HG03460 (cell line): ENCODE measurements at regions not wholly inside any gene's neighbourhood (a gene's known extent, or its start where the extent isn't known, plus 50 kb on each side); places are given as distances from the start of the nearest gene placed in this dataset.
"Not testable (repeated sequence)": the region's sequence is repeated elsewhere in the genome, so short reads cannot be mapped to it uniquely, and the experiment has no call there.

Experiments used
- ATAC-seq: cut with Tn5 transposase; IDR thresholded peaks from one replicate; pipeline ENCODE4 v1.9.1; 2021; ENCODE audit not compliant: unreplicated experiment

DNA sequence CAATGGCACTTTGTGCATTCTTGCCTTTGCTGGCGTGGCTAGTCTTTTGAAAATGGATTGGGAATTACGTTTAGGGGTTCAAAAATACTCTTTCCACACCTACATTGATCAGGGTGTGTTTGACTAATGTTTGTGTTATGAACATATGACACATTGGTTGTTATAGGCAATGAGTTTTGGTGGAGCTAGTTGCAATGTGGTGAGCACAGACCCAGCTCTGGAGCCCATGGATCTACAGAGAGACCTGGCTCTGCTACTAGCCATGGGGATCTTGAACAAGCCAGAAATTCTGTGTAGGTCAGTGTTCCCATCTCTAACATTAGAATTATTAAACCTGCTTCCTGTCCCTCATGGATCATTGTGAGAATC is 222.4 kb upstream of the UBL3 start:
- no peak for ATAC-seq

DNA sequence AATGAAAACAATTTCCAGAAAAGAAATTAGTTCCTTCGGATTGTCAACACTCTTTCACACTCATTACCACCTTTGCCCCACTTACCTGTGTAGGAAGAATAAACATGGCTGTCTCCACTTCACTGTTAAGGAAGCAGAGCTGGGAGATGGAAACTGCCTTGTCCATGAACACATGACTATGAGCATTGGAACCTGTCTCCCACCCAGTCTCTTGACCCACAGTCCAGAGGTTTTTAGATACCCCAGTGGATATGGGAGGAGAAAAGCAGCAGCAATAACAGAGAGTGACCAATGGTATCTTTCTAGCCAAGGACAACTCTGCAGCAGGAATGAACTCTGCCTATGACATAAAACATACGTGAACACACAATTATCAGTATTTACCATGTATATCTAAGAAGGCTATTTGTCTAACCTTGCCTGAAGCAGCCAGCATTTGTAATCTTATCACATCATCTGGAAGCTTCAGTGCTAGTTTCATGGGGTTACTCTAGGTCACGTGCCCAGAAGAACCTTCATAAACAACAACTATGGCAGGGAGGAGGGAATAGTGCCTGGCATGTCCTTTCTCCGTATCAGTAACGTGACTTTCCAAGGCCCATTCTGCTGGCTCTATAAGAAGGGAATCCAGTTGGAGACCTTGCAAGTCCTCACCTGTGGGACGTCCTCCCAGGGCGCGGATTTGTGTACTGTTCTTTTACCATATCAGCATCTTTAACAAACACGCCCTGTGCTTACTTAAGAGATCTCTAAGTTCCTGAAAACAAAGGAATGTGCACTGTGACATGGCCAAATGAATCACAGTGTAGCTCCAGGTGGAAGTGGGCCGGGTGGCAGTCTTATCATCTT is 221.8 kb upstream of the UBL3 start:
- no peak for ATAC-seq

DNA sequence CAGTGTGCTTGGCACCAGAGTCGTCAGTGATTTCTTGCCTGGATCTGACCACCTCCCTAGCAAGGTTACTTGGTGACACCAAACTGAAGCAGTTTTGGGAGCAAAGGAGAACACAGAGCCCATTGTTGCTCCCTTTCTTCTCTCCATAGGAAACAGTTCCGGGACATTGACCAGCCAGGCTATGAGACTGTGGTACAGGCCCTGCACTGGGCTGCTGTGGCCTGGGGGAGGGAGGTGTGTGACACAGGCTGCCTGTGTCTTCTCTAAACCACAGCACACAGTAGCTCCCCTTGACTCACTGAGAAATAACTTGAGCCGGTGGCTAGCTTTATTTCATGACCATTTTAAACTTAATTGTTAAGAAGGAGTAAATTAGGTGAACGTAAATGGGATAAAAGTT is 214.8 kb upstream of the UBL3 start:
- ATAC-seq, result no peak

DNA sequence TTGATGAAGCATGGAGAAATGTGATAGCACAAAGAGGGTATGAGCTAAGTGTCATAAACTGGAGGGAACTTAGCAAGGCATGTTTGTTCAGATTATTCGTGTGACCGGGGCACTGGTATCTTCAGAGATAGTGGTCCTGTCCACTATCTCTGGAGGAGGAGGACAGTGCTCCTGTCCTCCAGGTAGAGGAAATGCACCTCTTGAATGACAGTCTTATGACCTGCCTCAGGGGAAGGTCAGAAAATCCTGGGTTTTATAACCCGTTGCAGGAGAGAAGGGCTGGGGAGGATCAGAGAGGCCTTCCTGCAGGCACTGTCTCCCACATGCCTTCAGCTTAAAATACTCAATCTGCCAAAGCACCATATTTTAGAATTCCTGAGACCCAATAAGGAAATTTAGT is 213.5 kb upstream of the UBL3 start:
- ATAC-seq, result no peak

DNA sequence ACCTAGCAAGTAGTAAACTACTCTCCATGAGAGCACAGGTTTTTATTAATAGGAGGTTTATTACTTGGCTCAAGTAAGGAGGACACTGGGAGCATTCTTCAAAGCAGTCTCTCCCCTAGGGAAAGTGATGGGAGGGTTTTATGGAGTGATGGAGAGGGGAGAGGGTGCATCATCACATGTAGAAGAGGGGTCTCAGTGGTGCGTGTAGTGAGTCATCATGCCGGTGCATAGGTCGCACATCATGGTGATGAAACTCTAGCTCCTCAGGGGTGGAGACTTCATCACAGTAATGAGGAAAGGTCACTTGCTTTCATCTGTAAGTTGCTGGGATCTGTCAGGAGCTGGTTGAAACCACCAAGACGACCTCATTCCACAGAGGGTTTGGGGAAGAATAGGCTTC is 210.8 kb upstream of the UBL3 start:
- no peak for ATAC-seq

DNA sequence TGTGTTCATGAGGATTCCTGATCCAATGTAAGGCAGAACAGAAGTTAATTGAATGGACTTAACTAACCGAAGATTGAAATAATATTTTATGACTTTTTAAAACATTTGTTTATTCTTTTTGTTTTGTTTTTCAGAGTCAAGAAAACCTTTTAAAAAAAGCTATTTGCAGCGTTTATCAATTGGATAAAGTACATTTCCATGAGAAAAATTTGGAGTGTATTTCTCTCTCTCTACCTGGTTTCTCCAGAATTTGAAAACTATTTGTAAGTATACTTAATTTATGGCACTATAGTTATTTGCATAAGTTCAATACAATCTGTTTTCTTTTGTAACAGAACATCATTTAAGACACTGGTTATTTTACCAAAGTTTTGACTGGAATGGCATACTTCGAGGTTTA is 208.0 kb upstream of the UBL3 start:
- no peak for ATAC-seq

DNA sequence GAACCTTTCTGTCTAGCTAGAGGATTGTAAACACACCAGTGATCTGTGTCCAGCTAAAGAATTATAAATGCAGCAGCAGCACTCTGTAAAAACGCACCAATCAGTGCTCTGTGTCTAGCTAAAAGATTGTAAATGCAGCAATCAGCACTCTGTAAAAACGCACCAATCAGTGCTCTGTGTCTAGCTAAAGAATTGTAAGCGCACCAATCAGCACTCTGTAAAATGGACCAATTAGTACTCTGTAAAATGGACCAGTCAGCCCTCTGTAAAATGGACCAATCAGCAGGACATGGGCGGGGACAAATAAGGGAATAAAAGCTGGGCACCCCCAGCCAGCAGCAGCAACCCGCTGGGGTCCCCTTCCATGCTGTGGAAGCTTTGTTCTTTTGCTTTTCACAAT is 204.1 kb upstream of the UBL3 start:
- not testable (repeated sequence) for ATAC-seq

DNA sequence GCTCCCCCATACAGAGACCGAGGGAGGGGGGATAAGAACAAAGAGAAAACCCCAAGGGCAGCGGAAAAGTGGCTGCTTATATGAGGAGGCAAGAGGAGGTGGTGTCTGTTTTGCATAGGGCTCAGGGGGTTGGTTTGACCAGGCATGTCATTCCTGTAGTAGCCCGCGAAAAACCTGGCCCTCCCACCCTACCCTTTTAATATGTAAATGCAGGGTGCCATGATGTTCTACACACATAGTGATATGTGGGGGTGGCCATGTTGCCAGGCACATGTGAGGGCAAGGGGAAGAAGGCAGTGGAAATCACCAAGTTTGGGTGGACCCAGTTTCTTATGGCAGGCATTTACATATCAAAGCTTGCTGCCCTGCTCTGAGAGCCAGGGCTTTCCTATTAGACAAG is 203.5 kb upstream of the UBL3 start:
- ATAC-seq, result no peak

DNA sequence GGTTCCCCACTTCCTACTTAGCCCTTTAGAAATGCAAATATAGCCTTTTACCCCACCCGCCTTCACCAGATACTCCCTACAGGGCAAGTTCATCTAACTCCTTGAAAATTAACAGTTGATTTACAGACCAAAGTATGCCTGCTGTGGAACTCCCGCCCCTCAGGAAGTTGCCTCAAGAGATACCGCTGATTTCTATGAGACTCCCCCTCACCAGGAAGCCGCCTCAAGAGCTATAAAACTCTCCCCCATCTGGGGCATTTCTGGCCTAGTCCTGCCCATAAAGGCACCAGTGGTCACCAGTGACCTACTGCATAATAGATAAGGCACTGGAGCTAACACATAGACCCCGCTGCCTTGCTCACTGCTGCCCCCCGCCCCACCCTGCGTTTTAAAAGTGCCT is 201.7 kb upstream of the UBL3 start:
- no peak for ATAC-seq

DNA sequence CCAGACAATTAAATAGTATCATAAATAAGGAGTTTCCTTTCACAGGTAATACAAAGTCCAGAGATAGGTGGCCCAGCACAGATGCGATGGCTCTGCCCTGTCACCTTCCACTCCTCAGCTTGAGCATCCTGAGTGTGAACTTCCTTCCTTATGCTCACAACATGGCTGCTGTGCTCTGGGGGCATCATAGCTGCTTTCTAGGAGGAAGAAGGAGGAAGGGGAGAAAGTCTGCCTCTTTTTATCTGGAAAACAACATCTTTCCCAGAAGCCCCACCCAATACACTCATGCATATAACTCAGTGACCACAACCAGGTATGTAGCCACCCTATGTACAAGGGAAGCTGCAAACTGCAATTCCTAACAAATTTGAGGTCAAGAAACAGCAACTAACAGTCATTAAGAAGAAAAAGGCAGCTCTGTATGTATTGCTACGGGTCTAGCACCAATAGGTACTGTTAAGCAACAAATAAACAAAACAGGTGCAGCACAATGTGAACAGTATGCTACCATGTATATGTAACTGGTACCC is 201.2 kb upstream of the UBL3 start:
- ATAC-seq, result no peak

DNA sequence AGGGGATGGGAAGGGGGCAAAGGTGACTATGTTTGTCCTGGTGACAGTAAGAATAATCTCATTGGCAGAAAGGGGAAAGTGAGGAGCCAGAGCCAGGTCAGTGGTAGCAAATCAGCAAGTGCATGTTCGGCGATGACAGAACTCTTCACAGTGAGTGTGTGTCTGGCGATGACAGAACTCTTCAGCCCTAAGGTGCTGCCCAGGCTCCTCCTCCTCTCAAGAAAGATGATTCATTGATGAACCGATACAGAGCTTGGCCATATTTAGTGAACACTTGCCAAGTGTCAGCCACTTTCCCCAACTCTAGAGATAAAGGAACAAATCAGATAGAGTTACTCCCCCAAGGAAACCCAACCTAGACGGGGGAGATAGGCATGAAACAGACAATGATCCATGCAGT is 199.3 kb upstream of the UBL3 start:
- no peak for ATAC-seq

DNA sequence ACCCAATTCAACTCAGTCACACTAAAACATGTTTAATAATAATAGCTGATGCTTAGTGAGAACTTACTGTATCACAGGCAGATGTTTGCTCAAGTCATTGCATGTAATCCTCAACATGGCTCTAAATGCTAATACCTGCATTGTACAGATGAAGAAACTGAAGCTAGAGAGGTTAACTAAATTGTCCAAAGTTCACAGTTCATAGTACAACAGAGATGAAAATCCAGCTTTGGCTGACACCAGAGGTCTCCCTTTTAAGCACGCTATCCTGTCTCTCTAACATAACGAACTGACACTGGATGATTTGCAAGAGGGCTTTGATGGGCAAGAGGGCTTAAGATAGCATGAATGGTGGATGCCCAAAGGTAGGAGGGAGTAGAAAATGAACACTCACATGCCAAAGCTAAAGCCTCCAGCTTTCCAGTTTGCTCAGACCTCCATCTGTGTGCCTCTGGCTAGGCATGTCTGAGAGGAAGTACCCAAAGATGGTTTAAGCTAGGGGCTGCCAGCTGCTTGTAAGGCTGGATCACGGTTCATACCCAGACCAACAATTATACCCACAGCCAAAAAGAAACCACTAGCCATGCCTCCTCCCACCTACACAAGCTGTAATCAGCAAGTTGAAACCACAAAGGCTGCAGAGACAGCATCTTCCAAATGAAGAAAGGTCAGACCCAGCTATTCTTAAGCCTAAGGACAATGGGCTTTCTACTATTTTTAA is 196.9 kb upstream of the UBL3 start:
- ATAC-seq, result no peak

DNA sequence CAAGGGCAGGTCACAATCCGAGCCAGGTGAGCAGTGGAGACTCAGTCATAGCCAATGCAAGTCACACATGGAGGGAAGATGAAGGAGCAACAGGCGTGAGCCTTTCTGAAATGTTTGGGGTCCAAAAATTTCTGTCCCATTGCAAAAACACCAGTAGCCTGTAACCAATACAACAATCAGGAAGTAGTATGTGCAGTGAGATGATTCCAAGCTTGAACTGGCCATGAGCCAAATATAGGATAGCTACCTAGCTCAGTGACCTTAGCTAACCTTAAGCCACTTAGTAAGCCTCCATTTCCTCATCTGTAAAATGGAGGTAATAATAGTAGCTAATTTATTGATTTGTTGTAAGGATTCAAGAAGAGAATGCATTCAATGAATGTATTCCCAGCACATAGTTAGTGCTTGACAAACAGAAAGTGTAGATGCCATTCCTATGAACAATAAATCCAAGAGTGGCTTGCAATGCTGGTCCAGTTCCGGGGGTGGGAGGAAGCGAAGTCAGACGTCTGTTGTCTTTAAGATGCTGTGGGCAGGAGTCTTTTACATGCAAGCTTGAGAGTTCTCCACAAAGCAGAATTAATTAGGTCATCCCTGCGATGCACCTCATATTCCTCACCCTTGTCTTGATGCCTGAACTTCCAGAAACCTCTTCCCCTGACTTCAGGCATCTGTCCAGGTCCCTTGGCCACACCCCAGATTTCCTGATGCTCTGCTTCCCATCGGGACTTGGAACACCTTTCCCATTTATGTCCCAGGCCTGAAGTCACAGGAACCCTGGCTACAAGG is 195.7 kb upstream of the UBL3 start:
- no peak for ATAC-seq

DNA sequence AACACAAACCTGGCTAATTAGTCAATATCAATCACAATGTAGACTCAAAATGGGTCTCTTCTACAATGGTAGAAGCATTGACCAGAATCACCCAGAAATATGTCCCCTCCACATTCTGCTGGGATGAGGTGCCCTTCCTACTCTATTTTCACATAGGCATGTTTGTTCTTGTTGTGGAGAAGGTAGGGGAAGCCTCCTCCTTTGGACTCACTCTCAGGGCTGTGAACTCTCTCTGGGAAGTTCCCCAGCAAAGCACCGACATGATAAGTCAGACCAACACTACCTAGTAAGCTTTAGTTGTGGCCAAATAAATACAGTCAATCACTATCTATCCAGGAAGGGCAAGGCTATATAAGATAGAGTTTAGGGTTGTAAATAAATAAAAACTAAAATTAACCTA is 194.5 kb upstream of the UBL3 start:
- no peak for ATAC-seq

DNA sequence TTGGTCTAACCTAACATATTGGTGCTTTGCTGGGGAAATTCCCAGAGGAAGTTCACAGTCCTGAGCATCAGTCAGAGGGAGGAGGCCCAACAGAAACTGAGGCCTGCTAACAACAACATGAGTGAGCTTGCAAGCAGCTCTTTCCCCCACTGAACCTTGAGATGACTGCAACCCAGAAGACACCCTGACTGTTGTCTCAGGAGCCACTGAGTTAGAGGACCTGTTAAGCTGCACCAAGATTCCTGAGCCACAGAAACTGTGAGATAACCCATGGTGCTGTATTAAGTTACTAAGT is 193.2 kb upstream of the UBL3 start:
- ATAC-seq, result no peak

DNA sequence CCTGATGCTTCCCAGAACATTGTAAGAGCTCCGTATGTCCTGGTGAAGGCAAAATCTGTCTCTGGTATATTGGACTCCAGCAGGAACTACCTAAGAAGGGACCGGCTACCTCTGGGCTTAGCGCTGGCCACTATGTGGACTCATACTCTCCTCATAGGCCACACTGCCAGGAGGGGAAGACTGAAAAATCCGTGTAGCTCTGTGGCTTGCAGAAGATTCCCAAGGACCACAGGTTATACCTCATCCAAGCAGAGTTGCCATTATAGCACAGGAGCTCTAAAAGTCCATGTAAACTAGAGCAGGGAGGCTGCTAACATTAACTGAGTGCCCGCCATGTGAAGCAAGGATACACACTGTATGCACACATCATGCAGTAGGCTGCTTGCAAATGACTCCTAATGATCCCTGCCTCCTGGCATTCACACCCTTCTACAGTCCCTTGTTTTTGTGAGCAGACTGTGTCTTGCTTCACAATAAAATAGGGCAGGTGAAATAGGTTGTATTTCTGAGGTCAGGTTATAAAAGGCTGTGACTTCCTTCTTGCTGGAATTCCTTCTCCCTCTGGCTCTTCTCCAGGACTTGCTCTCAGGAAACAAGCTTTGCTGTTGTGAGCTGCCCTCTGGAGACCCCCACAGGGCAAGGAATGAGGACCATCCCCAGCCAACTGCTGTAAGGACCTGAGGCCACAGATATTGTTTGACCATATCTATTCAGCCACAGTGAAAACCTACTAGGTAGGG is 192.6 kb upstream of the UBL3 start:
- ATAC-seq, result no peak

DNA sequence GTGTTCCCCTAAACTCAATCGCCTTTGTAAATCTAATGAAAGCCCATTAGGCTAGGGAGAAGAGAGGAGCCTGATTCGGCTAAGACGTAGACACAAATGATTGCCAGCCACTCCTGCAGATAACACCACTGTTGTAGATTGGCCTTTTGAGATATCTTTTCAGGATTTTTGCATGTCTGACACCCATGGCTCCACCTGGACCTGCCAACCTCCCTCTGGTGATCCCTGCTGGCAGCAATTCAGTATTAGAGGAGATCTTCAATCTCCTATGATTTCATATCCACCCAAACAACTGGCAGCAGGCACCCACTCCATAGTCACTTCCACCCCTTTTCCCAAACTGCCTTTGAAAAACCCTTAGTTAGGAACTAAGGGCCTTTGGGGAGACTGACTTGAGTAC is 191.9 kb upstream of the UBL3 start:
- no peak for ATAC-seq

DNA sequence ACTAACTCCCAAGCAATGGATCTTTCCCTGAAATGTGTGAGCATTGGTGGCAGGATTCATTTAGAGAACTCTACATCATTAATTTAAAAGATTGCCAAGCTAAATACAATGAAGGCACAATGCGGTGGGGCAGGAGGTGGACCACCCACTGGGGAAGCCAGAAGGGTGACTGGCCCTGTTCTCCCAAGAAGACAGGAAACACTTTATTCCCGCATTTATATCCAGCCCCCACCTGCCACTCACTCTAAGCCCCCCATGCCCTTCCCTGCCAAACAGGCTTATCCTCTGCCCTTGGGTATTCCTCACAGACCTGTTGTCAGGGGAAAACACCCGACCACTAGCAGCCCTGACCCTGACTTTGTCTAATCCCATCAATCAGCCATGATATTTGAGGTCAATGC is 189.1 kb upstream of the UBL3 start:
- no peak for ATAC-seq

DNA sequence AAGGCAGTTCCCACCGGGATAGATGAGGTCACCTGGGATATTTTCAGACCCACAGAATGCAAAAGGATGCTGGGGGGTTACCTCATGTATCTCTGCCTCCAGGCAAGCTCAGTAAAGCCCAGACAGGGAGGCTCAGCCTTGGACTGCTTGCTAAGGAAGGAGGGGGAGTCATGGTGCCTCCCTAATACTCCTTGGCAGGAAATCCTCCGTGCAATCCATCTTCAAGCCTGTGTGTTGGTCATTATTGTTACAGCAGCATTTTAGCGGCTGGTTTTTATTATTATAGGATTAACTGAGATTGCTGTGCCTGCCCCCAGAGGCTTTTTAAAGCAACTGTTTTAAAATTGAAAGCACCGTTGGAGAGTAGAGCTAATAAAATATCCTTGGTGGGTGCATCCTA is 188.5 kb upstream of the UBL3 start:
- no peak for ATAC-seq

DNA sequence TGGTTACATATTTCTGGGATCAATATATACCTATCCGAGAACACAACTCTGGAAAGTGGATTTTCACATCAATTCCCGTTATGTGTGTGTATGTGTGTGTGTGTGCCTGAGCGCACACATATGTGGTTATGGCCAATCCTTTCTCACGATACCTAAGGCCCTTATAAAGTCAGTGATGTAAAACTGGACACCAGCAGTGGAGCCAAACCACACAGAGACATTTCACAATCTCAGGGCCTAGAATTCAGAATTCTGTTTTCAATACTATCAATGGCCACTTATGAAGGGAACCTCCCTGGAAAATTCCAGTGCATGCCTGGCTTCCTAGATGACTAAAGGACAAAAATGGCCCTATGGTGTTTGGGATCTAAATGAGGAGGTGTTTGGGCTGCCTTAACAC is 187.3 kb upstream of the UBL3 start:
- no peak for ATAC-seq

DNA sequence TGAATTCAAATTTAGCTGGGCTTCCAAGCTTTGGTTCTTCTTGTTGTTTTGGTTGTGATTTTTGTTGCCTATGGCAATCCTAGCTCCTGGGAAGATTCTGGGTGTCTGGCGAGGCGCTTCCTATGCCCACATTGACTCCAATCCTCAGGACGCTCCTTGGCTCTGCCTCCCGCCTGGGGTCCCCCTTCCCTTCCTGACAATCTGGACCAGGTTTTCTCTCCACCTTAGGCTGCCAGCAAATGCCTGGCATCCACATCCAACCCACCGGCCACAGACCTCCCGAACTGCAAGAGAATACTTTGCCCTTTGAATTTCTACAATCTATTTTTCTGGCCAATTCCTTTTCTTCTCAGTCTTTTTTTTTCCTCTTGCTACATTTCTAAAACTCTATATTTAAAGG is 186.9 kb upstream of the UBL3 start:
- no peak for ATAC-seq
